Esophagus muscularis mucosa (tissue), 4 donors: ENCODE measurements at regions not wholly inside any gene's neighbourhood (a gene's known extent, or its start where the extent isn't known, plus 50 kb on each side); places are given as distances from the start of the nearest gene placed in this dataset.

Experiments
- DNase-seq: peaks from one replicate; pipeline ENCODE4 v3.0.0-alpha.2; 2017; ENCODE audit errors: extremely low spot score
- H3K27ac ChIP-seq, 4 donors: fragments of 200-600 bp; sonication (generic); replicated peaks in 1 of 4; 1 replicate in 3 of 4; 2 replicates in 1 of 4; pipeline ENCODE4 v1.5.1; 2016 to 2019; ENCODE audit warnings: mild to moderate bottlenecking in 1 of 4
- H3K27me3 ChIP-seq, 4 donors: fragments of 200-600 bp; sonication (generic); one replicate each; pipeline versions ENCODE4 v1.5.1 to v1.6.0; 2016 to 2019
- H3K36me3 ChIP-seq, 4 donors: fragments of 200-600 bp; sonication (generic); one replicate each; pipeline ENCODE4 v1.5.1; 2016 to 2019
- H3K4me1 ChIP-seq, 4 donors: fragments of 200-600 bp; sonication (generic); one replicate each; pipeline ENCODE4 v1.5.1; 2016 to 2019
- H3K4me3 ChIP-seq, 4 donors: fragments of 200-600 bp; sonication (generic); 1 replicate in 2 of 4; 2 replicates in 2 of 4; pipeline ENCODE4 v1.5.1; 2016 to 2019; ENCODE audit warnings: mild to moderate bottlenecking in 4 of 4, moderate library complexity in 1 of 4
- H3K9me3 ChIP-seq, 4 donors: fragments of 200-600 bp; sonication (generic); 1 replicate in 3 of 4; 2 replicates in 1 of 4; pipeline ENCODE4 v1.5.1; 2016 to 2019
- CTCF ChIP-seq, 3 experiments: fragments of 200-600 bp in 2 of 3; fragments of 450-650 bp in 1 of 3; sonication (generic) in 2 of 3; IDR thresholded peaks; one replicate each; pipeline ENCODE4 v1.5.1; 2017 to 2019; ENCODE audit warnings: antibody characterized with exemption in 3 of 3, mild to moderate bottlenecking in 2 of 3, moderate library complexity in 1 of 3
- EP300 ChIP-seq: sonication (generic); formaldehyde crosslinking; IDR thresholded peaks from one replicate; pipeline ENCODE4 v1.6.1; 2017; ENCODE audit warnings: antibody characterized with exemption
- POLR2A ChIP-seq: fragments of 450-650 bp; IDR thresholded peaks from one replicate; pipeline ENCODE4 v1.6.1; 2017; ENCODE audit warnings: antibody characterized with exemption, moderate library complexity, mild to moderate bottlenecking, low read depth
- POLR2AphosphoS5 ChIP-seq, 2 donors: sonication (generic); formaldehyde crosslinking; IDR thresholded peaks; one replicate each; pipeline ENCODE4 v1.6.1; 2017; ENCODE audit warnings: antibody characterized with exemption in 2 of 2
- WGBS: methylation state at CpG from one replicate; pipeline ENCODE4 v1.1.5; 2018; 5-methylcytosine and 5-hydroxymethylcytosine counted together
- intact Hi-C: fragments of 100-400 bp; cut with DNase I; formaldehyde crosslinking; loops from one replicate; pipeline ENCODE4 v1.15.1; 2023

- Histone ChIP-seq H3K4me1 (no peaks in the 10 kb centered on the region), H3K4me3 (no peak overlapping the region), H3K9me3 (no peaks in the 10 kb centered on the region), H3K27me3 (no peaks in the 10 kb centered on the region), H3K36me3 (no peaks in the 10 kb centered on the region), H3K27ac (no peak overlapping the region)
- no peak for DNase-seq
- no peak for TF ChIP-seq CTCF (IDR thresholded peaks at IDR 0.05)
- intact Hi-C loops: no loop called here
- WGBS: 78% methylated on average over 1 of the region's 1 CpG
These were observed 655.7 kb upstream of the ADAMTS5 start for GRCh38 chr21:27622631-27623030.

- H3K9me3 ChIP-seq: no peaks in the 10 kb centered on the region
- 94% methylated on average over 2 of the region's 2 CpGs for WGBS
- no peak for DNase-seq
- TF ChIP-seq EP300 (no peak), CTCF (IDR thresholded peaks at IDR 0.05) (no peak), POLR2A (no peak), POLR2AphosphoS5 (IDR thresholded peaks at IDR 0.05) (no peak)
- no peaks in the 10 kb centered on the region for H3K27me3 ChIP-seq
- H3K27ac ChIP-seq: no peak overlapping the region
- H3K4me3 ChIP-seq: no peak overlapping the region
- H3K36me3 ChIP-seq: no peaks in the 10 kb centered on the region
- intact Hi-C loops: no loop called here
- no peaks in the 10 kb centered on the region for H3K4me1 ChIP-seq
These were observed 647.3 kb upstream of the ADAMTS5 start for GRCh38 chr21:27614231-27614630.

GRCh38 chr21:27606422-27606821, 639.5 kb upstream of the ADAMTS5 start:
- 90% methylated on average over 7 of the region's 9 CpGs for WGBS
- Histone ChIP-seq H3K27me3 (no peaks in the 10 kb centered on the region), H3K4me1 (no peaks in the 10 kb centered on the region), H3K27ac (no peak overlapping the region), H3K9me3 (no peaks in the 10 kb centered on the region), H3K36me3 (no peaks in the 10 kb centered on the region), H3K4me3 (no peak overlapping the region)
- TF ChIP-seq POLR2AphosphoS5 (IDR thresholded peaks at IDR 0.05) (no peak), EP300 (no peak), POLR2A (no peak), CTCF (IDR thresholded peaks at IDR 0.05) (no peak)
- DNase-seq: no peak
- intact Hi-C loops: no loop called here

- no peak overlapping the region for H3K4me3 ChIP-seq
- H3K4me1 ChIP-seq: no peaks in the 10 kb centered on the region
- intact Hi-C loops: no loop called here
- no peak overlapping the region for H3K27ac ChIP-seq
- DNase-seq: no peak
- H3K9me3 ChIP-seq: no peaks in the 10 kb centered on the region
- no peaks in the 10 kb centered on the region for H3K27me3 ChIP-seq
- TF ChIP-seq POLR2A (no peak), POLR2AphosphoS5 (IDR thresholded peaks at IDR 0.05) (no peak), EP300 (no peak), CTCF (IDR thresholded peaks at IDR 0.05) (no peak)
- no peaks in the 10 kb centered on the region for H3K36me3 ChIP-seq
These were observed 629.3 kb upstream of the ADAMTS5 start for GRCh38 chr21:27596196-27596595.

GRCh38 chr21:27595716-27596115, 628.8 kb upstream of the ADAMTS5 start:
- no peaks in the 10 kb centered on the region for H3K4me1 ChIP-seq
- H3K9me3 ChIP-seq: no peaks in the 10 kb centered on the region
- no peaks in the 10 kb centered on the region for H3K27me3 ChIP-seq
- TF ChIP-seq POLR2AphosphoS5 (IDR thresholded peaks at IDR 0.05): no peak
- TF ChIP-seq CTCF (IDR thresholded peaks at IDR 0.05): no peak
- TF ChIP-seq EP300: no peak
- TF ChIP-seq POLR2A: no peak
- intact Hi-C loops: no loop called here
- WGBS: 79% methylated on average over 1 of the region's 1 CpG
- H3K36me3 ChIP-seq: no peaks in the 10 kb centered on the region
- H3K27ac ChIP-seq: no peak overlapping the region
- no peak for DNase-seq
- no peak overlapping the region for H3K4me3 ChIP-seq
